ENCODE measurements at regions not wholly inside any gene's neighbourhood (a gene's known extent, or its start where the extent isn't known, plus 50 kb on each side); places are given as distances from the start of the nearest gene placed in this dataset.

DNA sequence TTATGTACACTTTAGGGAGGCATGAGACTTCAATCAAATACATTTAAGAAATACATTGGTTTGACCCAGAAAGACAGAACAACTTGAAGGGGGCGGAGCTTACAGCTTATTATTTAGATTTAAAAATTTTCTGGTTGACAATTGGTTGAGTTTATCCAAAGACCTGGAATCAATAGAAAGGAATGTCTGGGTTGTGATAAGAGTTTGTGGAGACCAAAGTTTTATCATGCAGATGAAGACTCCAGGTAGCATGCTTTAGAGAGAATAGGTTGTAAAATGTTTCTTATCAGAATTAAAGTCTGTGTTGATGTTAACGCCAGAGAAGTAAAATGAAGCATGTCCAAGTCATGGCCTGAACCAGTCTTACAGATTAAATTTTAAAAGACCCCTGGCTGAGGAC lies 757.8 kb upstream of the ADGRB3 start (continued):
- no peak for TF ChIP-seq HDAC6 (IDR thresholded peaks at IDR 0.05; ENCODE audit: low read depth, low read length)
- no peak for TF ChIP-seq TCF12 (IDR thresholded peaks at IDR 0.05; ENCODE audit: low read depth, low read length)
- TF ChIP-seq SIX5 (IDR thresholded peaks at IDR 0.05; ENCODE audit: low read depth, low read length) = no peak
- TF ChIP-seq YY1 (IDR thresholded peaks at IDR 0.05; ENCODE audit: low read depth, low read length) = no peak
- TF ChIP-seq CBX8 (IDR thresholded peaks at IDR 0.05; ENCODE audit: borderline replicate concordance, low read depth, low read length) = no peak

Measured in H1 (cell line).